ENCODE measurements at regions not wholly inside any gene's neighbourhood (a gene's known extent, or its start where the extent isn't known, plus 50 kb on each side); places are given as distances from the start of the nearest gene placed in this dataset.

DNA sequence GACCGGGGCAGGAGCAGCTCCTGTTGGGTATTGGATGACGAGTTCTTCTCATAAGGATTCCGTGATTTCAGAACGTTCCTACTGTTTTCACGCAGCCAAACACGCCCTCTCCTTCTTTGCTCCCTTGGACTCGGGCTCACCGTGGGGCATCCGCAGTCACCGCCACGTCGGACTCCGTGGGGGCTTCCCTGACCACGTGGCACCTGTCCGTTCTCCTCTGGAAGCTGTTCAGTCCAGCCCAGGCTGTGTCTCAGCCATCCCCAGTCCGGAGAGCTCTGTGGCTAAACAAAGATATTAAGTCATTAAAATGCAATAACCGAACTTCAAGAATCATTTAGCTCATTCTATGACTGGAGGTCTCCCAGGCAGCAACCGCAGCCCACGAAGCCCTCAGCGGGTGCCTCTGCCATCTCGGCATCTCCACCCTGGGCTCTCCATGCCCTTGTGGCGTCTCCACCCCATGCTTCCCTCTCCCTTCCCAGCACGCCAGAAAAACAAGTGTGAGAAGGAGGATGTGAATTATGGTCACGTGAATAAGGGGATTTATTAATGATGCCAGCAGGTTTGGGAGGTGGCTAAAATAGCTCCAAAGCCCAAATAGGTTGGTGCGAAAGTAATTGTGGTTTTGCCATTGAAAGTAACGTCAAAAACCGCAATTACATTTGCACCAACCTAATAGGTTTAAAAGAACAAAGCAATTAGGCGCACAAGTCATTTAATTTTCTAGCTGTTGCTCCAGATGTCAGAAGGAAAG, 224.6 kb upstream of the PPP2R2D start:
- no peak overlapping the region for H3K27ac ChIP-seq
- TF ChIP-seq, protein P1, sequence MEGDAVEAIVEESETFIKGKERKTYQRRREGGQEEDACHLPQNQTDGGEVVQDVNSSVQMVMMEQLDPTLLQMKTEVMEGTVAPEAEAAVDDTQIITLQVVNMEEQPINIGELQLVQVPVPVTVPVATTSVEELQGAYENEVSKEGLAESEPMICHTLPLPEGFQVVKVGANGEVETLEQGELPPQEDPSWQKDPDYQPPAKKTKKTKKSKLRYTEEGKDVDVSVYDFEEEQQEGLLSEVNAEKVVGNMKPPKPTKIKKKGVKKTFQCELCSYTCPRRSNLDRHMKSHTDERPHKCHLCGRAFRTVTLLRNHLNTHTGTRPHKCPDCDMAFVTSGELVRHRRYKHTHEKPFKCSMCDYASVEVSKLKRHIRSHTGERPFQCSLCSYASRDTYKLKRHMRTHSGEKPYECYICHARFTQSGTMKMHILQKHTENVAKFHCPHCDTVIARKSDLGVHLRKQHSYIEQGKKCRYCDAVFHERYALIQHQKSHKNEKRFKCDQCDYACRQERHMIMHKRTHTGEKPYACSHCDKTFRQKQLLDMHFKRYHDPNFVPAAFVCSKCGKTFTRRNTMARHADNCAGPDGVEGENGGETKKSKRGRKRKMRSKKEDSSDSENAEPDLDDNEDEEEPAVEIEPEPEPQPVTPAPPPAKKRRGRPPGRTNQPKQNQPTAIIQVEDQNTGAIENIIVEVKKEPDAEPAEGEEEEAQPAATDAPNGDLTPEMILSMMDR (conservative IDR thresholded peaks at IDR 0.05): no peak

DNA sequence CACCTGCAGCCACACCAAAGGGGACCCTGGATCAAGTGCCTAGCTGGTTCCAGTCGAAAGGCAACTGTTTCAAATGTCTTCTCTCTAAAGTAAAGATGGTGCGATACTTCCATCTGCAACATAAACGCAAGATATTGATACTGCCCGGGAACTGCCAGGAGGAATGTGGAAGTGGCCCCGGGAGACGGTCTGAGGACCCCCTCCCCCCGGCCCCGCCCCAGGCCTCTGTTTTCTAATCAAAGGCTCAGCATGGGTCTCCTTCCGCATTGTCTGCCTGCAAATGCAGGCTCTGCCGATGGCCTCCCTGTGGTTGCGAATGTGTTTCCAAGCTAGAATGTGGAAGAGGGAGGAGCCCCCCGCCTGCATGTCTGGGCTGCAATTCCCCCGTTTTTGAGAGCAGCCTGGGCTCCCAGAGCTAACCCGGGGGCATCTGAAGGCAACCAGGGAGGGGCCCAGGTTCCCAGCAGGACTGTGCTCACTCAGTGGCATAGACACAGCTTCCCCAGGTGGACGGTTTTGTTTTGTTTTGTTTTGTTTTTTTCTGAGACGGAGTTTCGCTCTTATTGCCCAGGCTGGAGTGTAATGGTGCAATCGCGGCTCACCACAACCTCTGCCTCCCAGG, 223.9 kb upstream of the PPP2R2D start:
- H3K27ac ChIP-seq: no peak overlapping the region
- TF ChIP-seq, protein P1 (conservative IDR thresholded peaks at IDR 0.05): no peak

DNA sequence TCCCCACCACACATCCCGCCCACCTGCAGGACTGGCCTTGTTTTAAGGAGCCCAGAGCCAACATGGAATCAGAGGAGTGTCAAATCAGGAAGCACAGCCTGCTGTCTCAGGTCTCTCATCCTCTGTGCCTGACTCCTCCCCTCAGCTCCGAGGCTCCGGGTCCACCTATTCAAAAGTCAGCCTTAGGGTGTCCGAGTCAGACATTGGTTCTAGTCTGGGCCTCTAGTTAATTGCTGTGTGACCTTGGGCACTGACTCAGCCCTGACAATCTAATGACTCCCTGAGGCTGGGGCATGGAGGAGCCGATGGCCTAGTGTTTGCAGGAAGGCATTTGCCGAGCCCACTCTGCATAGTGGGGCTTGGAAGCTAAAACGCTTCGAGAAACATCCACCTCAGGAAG, 223.1 kb upstream of the PPP2R2D start:
- TF ChIP-seq, protein P1 (conservative IDR thresholded peaks at IDR 0.05): no peak
- H3K27ac ChIP-seq: no peak overlapping the region

DNA sequence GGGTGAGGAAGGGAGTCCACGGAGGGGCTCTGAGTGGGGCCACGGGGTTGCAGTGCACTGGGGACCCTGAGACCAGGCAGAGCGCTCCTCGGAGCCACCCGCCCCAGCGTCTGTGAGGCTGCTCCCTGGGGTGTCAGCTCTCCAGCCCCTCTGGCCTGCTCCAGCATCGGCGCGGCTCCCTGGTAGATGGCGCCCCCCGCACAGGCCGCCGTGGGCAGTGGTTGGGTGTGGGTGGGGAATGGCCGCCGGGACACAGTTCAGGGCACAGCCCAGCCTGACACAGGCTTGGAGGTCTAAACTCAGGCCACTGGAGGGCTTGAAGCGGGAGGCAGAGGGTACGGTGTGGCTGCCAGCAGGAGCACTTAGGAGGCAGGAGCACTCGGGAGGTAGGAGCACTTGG, 222.6 kb upstream of the PPP2R2D start:
- no peak overlapping the region for H3K27ac ChIP-seq
- TF ChIP-seq, protein P1 (conservative IDR thresholded peaks at IDR 0.05): no peak

DNA sequence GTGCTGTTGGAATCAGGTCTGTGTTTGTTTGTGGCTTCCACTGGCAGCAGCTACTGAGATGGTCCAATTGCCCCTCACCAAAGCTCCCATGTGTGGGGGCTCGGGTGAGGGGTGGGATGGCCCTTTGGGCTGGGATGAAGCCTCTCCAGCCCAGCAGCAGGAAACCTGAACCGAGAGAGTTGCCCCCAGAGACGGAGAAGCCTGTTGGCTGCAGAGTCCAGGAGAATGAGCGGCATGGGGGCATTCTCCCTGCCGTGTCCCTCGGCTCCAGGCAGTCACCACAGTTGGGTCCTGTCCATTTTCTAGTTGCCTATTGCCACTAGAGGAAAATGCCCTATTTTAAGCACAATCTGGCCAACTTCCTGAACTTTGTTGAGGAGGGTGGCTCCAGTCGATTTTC, 222.2 kb upstream of the PPP2R2D start:
- no peak overlapping the region for H3K27ac ChIP-seq
- TF ChIP-seq, protein P1 (conservative IDR thresholded peaks at IDR 0.05): no peak

DNA sequence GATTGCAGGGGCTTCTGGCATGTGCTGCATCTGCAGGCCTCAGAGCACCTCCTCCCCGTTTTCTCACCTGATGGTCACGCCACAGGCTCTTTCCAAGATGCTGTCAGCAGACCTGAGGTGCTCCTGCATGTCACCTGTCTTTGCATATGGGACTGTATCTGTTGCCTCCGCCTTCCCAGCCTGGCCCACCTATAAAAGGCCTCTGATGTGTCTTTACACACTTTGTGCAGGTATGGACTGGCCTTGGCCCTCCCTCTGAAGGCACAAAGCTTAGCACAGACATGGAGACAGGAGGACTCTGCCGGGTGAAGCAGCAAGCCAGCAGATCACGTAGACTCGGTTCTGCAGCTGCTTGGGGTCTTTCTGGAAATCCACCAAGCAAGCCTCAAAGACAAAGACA, 220.9 kb upstream of the PPP2R2D start:
- H3K27ac ChIP-seq: no peak overlapping the region
- TF ChIP-seq, protein P1 (conservative IDR thresholded peaks at IDR 0.05): no peak

DNA sequence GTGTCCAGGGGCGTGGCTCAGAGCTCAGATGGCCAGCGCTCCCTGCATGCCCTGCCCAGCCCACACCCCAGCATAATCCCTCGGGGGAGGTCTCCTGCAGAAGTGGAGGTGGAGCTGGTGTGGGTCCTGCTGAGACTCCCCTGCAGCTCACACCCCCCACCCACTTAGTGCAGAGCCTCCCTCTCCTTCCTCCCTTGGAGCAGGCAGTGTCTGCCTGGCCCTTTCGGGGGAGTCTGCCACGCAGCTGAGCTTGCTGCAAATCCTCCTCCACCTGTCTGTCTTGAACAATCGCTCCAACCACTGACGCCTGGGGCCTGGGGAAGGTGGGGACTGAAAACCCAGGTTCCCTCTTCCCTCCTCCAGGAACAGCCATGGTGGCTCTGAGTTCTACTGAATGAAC, 219.7 kb upstream of the PPP2R2D start:
- TF ChIP-seq, protein P1 (conservative IDR thresholded peaks at IDR 0.05): no peak
- no peak overlapping the region for H3K27ac ChIP-seq

All from VCaP (cell line).